Smooth muscle cell (in vitro differentiated cells): ENCODE measurements at regions not wholly inside any gene's neighbourhood (a gene's known extent, or its start where the extent isn't known, plus 50 kb on each side); places are given as distances from the start of the nearest gene placed in this dataset.

Source experiments
- DNase-seq: peaks from one replicate; lab custom pipeline; 2025; ENCODE audit not compliant: unreplicated experiment; lab: John Stamatoyannopoulos, UW
- H2AFZ ChIP-seq: fragments of 200-600 bp; sonication (generic); 2 replicates; pipeline ENCODE4 v1.6.0; 2016; ENCODE audit warnings: antibody characterized with exemption, low read depth, mild to moderate bottlenecking
- H3F3A ChIP-seq: fragments of 200-600 bp; sonication (generic); 2 replicates; pipeline ENCODE4 v1.6.0; 2017; ENCODE audit warnings: antibody characterized with exemption, low read depth
- H3K27ac ChIP-seq: fragments of 200-600 bp; sonication (generic); 2 replicates; pipeline ENCODE4 v1.5.1; 2016; ENCODE audit warnings: low read depth, mild to moderate bottlenecking
- H3K27me3 ChIP-seq: fragments of 200-600 bp; sonication (generic); 2 replicates; pipeline ENCODE4 v1.6.1; 2016; ENCODE audit warnings: low read depth, mild to moderate bottlenecking
- H3K36me3 ChIP-seq: fragments of 200-600 bp; sonication (generic); 2 replicates; pipeline ENCODE4 v1.5.1; 2016; ENCODE audit warnings: low read depth
- H3K4me1 ChIP-seq: fragments of 200-600 bp; sonication (generic); 2 replicates; pipeline ENCODE4 v1.5.1; 2016; ENCODE audit warnings: low read depth
- H3K4me2 ChIP-seq: fragments of 200-600 bp; sonication (generic); 2 replicates; pipeline ENCODE4 v1.6.0; 2016; ENCODE audit warnings: mild to moderate bottlenecking
- H3K4me3 ChIP-seq: fragments of 200-600 bp; sonication (generic); 2 replicates; pipeline ENCODE4 v1.5.1; 2016; ENCODE audit warnings: mild to moderate bottlenecking
- H3K79me2 ChIP-seq: fragments of 200-600 bp; sonication (generic); 2 replicates; pipeline ENCODE4 v1.6.0; 2016; ENCODE audit warnings: low read depth, mild to moderate bottlenecking
- H3K9ac ChIP-seq: fragments of 200-600 bp; sonication (generic); 2 replicates; pipeline ENCODE4 v1.6.0; 2016; ENCODE audit warnings: low read depth
- H3K9me3 ChIP-seq: fragments of 200-600 bp; sonication (generic); replicated peaks from 2 replicates; pipeline ENCODE4 v1.5.1; 2016; ENCODE audit warnings: low read depth
- H4K20me1 ChIP-seq: fragments of 200-600 bp; sonication (generic); 2 replicates; pipeline ENCODE4 v1.6.0; 2016; ENCODE audit warnings: low read depth
- CTCF ChIP-seq: fragments of 200-600 bp; sonication (generic); IDR thresholded peaks from 2 replicates; pipeline ENCODE4 v1.5.1; 2017; ENCODE audit warnings: borderline replicate concordance, mild to moderate bottlenecking, antibody characterized with exemption; ENCODE audit not compliant: insufficient read depth, poor library complexity, severe bottlenecking
- WGBS: methylation state at CpG from one replicate; pipeline ENCODE4 v1.1.7; 2016; ENCODE audit warnings: low lambda C conversion rate; 5-methylcytosine and 5-hydroxymethylcytosine counted together

DNA sequence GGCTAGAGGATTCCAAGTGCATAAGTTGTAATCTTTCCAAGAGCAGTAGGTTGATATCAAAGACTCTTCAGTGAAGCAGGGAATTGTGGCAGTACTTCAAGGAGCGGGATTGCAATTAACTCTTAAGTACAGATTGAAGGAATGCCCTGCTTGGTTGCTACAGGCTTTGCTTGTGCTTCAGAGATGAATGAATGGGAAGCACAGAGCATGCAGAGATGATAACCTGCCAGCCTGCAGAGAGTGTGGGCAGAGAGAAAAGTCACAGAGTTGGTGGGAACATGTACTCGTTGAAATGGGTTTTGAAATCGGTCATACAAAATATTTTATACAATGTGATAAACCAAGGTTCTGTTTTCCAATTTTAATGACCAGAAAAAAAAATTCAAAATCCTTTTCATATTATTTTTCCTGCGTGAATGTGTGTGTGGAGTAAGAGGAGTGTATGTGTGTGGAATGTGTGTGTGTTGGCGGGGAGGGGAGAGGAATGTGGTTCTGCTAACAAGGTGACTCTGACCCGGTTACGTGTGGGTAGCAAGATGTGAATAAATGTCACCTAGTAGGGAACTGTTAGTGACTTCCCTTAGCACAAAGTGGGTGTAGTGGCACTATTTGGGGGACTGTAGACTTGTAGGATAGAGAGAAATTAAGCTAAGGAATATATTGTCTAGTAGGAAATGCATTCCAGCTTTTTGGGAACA, 697.8 kb downstream of the GATA3 start:
- H2AFZ ChIP-seq, result no peak overlapping the region
- no peaks in the 10 kb centered on the region for H3K9me3 ChIP-seq
- no peak overlapping the region for H3K27ac ChIP-seq
- no peaks in the 10 kb centered on the region for H3K4me1 ChIP-seq
- H3K36me3 ChIP-seq, result no peaks in the 10 kb centered on the region
- H3K79me2 ChIP-seq, result no peaks in the 10 kb centered on the region
- H4K20me1 ChIP-seq, result no peaks in the 10 kb centered on the region
- 81% methylated on average over 7 of the region's 7 CpGs for WGBS
- no peak overlapping the region for H3K4me2 ChIP-seq
- no peak overlapping the region for H3K9ac ChIP-seq
- TF ChIP-seq CTCF, result no peak
- no peaks in the 10 kb centered on the region for H3K27me3 ChIP-seq
- H3F3A ChIP-seq, result no peaks in the 10 kb centered on the region
- DNase-seq, result no peak
- no peak overlapping the region for H3K4me3 ChIP-seq

DNA sequence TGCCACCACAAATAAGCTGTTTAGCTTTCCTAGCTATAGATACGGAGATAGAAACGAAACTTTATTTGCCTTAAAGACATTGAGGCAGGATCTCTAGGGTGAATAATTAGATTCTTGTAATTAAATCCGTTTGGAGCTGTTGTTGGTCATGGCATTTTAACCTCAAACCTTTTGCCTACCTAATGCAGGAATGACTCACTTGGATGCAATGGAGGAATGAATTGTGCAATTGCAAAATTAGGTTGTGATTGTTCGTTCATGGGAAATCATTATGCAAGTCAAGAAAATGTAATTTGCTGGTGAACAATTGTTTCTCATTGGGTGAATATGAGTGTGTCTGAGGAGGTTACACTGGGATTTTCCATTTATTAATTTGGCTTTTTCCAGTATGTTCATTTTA, 703.5 kb downstream of the GATA3 start:
- H3K9me3 ChIP-seq, result no peaks in the 10 kb centered on the region
- H4K20me1 ChIP-seq, result no peaks in the 10 kb centered on the region
- no peak overlapping the region for H3K9ac ChIP-seq
- H3K79me2 ChIP-seq, result no peaks in the 10 kb centered on the region
- 49% methylated on average over 4 of the region's 4 CpGs for WGBS
- H3K4me2 ChIP-seq, result no peak overlapping the region
- H3K27me3 ChIP-seq, result no peaks in the 10 kb centered on the region
- no peak overlapping the region for H3K27ac ChIP-seq
- no peak for DNase-seq
- no peaks in the 10 kb centered on the region for H3K36me3 ChIP-seq
- no peak overlapping the region for H2AFZ ChIP-seq
- no peaks in the 10 kb centered on the region for H3F3A ChIP-seq
- no peaks in the 10 kb centered on the region for H3K4me1 ChIP-seq
- H3K4me3 ChIP-seq, result no peak overlapping the region
- no peak for TF ChIP-seq CTCF

DNA sequence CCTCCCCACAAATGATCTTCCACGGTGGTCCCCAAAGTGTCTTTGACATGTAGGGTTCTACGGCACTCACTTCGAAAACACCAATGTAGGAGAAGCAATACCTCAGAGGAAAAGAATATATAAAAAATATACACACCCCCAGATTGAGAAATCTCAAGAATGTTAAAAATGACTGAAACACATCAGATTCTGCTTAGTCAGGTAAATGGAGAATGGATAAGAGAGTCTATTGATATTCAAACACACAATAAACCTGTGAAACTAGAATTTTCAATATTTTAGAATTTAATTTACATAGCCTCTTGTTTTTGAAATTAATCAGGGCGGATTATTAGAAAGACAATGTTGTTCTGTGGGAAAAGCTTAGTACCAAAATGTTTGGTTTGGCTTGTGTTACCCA, 712.4 kb downstream of the GATA3 start:
- no peaks in the 10 kb centered on the region for H3K36me3 ChIP-seq
- no peak overlapping the region for H3K4me3 ChIP-seq
- H3K4me1 ChIP-seq, result no peaks in the 10 kb centered on the region
- no peaks in the 10 kb centered on the region for H4K20me1 ChIP-seq
- no peak for TF ChIP-seq CTCF
- no peaks in the 10 kb centered on the region for H3K79me2 ChIP-seq
- no peaks in the 10 kb centered on the region for H3K9me3 ChIP-seq
- no peaks in the 10 kb centered on the region for H3K27me3 ChIP-seq
- H3K27ac ChIP-seq, result no peak overlapping the region
- no peak for DNase-seq
- no peaks in the 10 kb centered on the region for H3F3A ChIP-seq
- H2AFZ ChIP-seq, result no peak overlapping the region
- WGBS, result 91% methylated on average over 4 of the region's 4 CpGs
- H3K9ac ChIP-seq, result no peak overlapping the region
- H3K4me2 ChIP-seq, result no peak overlapping the region

GRCh38 chr10:8767591-8767990, 713.1 kb downstream of the GATA3 start:
- H3K9ac ChIP-seq, result no peak overlapping the region
- H4K20me1 ChIP-seq, result no peaks in the 10 kb centered on the region
- no peaks in the 10 kb centered on the region for H3K4me1 ChIP-seq
- no peaks in the 10 kb centered on the region for H3K9me3 ChIP-seq
- H2AFZ ChIP-seq, result no peak overlapping the region
- no peak for DNase-seq
- H3K4me2 ChIP-seq, result no peak overlapping the region
- no peak for TF ChIP-seq CTCF
- no peaks in the 10 kb centered on the region for H3K27me3 ChIP-seq
- H3K4me3 ChIP-seq, result no peak overlapping the region
- no peaks in the 10 kb centered on the region for H3K36me3 ChIP-seq
- H3F3A ChIP-seq, result no peaks in the 10 kb centered on the region
- 70% methylated on average over 5 of the region's 5 CpGs for WGBS
- H3K79me2 ChIP-seq, result no peaks in the 10 kb centered on the region
- no peak overlapping the region for H3K27ac ChIP-seq
